HG03558 (cell line): ENCODE measurements at regions not wholly inside any gene's neighbourhood (a gene's known extent, or its start where the extent isn't known, plus 50 kb on each side); places are given as distances from the start of the nearest gene placed in this dataset.
"Not testable (repeated sequence)": the region's sequence is repeated elsewhere in the genome, so short reads cannot be mapped to it uniquely, and the experiment has no call there.

Experiments
- ATAC-seq: cut with Tn5 transposase; IDR thresholded peaks from one replicate; pipeline ENCODE4 v1.9.1; 2021; ENCODE audit warnings: moderate number of reproducible peaks; ENCODE audit not compliant: unreplicated experiment; ENCODE audit errors: extremely low read depth

DNA sequence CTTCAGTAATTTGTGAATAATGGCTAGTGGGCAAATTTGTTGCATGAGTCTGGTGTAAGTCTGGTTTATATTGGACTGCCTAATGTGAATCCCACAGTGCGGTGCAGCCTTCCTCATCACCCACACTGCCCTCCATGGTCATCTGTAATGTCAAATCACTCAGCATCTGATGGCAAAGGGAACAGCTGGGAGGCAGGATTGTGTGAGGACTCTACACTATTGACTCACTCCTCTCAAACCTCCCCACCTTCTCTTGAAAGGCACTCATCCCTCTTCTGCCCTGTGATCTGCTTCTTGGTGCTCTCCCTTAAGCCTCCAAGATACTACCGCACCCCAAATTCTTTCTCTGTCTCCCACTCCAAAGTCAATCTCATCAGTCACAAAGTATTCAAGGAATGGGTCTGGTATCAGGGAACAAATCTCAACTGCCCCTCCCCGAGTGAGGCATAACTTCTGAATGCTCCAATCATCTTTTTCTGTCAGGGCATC, 146.0 kb upstream of the BEND6 start:
- no peak for ATAC-seq

- no peak for ATAC-seq
Observed at GRCh38 chr6:56807989-56808337, 146.9 kb upstream of the BEND6 start.

- ATAC-seq = no peak
Observed at GRCh38 chr6:56807326-56807988, 147.4 kb upstream of the BEND6 start.

GRCh38 chr6:56806368-56806767, 148.5 kb upstream of the BEND6 start:
- no peak for ATAC-seq

- no peak for ATAC-seq
Observed at GRCh38 chr6:56804996-56805395, 149.9 kb upstream of the BEND6 start.

- ATAC-seq = no peak
Observed at GRCh38 chr6:56803594-56803993, 151.3 kb upstream of the BEND6 start.

GRCh38 chr6:56802584-56802983, 152.3 kb upstream of the BEND6 start:
- no peak for ATAC-seq

GRCh38 chr6:56799989-56800388, 154.9 kb upstream of the BEND6 start:
- ATAC-seq = no peak

DNA sequence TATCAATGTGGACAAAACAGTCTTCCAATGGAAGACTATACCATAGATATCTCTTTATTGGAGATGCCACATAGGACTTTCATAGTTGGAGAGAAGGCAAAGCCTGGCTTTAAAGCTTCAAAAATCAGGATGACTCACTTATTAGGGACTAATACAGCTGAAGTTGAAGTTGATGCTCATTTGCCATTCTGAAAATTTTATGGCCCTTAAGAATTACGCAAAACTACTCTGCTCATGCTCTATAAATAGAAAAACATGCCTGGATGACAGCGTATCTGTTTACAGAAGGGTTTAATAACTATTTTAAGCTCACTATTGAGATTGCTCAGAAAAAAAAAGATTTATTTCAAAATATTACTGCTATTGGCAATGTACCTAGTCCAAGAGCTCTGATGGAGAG, 155.5 kb upstream of the DST start:
- no peak for ATAC-seq

DNA sequence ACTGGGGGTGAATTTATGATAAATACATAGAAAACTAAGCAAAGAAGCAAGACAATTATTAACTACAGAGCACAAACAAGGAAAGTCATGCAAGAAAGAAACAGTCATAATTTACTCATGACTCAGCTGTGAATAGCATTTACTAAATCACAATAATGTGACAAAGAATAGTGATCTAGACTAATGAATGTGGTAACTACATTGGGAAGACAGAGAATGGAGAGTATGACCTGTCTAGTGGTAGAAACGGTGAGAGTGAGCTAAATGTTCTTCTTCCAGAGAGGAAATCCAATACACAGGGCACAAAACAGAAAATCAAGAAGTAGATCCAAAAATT, 153.5 kb upstream of the DST start:
- peak; percentile 41 for ATAC-seq

DNA sequence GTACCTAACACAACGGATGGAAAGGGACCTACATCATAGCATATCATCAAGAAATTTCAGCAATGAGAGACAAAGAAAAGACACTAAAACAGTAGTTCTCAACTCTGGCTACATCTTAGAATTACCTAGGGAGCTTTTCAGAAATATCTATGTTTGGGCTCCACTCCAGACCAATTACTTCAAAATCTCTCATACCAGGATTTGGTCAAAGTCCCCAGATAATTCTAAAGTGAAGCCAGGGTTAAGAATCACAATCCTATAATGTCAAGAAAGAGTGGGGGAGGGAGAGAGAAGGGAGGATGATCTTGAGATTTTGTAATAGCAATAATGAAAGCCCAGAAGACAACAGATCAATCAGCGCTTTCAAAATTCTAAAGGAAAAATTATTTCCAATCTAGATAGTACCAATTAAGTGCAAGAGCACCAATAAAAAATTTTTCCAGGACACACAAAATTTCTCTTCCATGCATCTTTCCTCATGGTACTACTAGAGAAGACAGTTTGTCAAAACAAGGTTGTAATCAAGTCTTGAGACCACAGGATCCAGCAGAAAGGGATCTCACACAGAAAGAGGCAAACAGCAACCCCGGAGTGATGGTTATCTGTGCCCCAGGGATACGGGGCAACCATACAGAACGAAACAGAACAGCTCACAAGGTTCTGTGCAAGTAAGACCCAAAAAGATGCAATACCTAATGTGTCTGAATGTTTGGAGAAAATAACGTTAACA, 152.9 kb upstream of the DST start:
- ATAC-seq = peak; percentile 4

DNA sequence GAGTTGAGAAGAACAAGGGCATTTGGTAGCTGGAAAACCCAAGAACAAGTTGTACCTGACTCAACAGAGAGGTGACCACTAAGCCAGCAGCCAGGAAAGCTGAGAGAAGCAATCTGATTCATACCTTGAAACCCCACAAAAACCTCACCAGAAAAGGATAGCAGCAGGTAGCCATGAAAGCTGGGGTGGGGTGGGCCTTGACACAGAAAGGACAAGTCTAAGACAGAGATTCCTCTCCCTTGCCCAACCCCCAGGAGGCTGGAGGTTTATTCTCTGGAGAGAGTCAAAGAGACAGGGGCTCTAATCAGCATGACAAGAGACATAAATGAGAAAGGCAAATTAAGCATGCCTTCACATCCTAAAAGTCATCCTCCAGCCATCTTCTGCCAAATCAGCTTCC, 151.7 kb upstream of the DST start:
- no peak for ATAC-seq

DNA sequence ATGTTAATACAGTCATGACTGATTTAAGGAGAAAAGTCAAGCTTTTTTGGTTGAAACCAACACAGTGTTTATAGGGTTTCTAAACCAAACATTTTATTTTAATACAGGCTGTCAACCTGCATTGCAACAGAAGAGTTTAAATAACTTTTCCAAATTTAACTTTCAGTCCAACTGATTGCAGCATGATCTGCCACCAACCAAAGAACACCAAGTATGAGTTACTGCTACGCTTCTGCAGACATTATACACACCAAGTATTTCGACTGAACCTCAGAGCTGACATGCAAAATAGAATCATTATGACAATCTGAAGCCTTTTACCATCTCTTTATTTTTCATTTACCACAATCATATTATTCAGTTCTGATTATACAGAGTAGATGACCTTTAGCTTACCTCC, 151.2 kb upstream of the DST start:
- no peak for ATAC-seq

DNA sequence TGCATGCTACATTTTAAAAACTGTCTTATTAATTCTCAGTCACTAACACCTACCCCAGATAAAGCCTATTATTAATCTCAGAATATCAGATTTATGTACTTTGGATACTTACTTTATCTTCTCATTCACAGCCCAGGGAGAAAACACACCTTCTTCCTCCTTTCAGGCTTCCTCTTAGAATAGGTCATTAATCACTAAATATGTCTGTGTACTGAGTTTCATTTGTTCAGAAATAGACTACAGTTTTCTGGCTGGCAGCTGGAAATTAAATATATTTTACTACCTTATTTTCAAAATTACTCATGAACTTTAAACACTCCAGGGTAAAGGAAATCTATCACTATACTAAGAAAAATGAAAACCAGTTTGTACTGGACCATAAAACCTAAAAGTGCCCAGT, 147.7 kb upstream of the DST start:
- no peak for ATAC-seq

- ATAC-seq = no peak
Observed at GRCh38 chr6:56789879-56790278, 147.2 kb upstream of the DST start.

DNA sequence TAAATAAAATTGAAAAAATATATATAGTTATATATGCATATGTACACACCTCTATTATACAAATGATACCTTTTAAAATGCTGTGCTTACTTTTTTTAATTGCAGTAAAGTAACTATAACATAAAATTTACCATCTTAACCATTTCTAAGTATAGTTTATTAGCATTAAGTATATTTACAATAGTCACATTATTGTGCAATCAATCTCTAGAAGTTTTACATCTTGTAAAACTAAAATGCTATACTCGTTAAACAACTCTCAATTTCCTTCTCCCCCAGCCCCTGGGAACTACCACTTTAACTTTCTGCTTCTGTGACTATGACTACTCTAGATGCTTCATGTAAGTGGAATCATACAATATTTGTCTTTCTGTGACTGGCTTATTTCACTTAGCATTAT, 146.7 kb upstream of the DST start:
- no peak for ATAC-seq

DNA sequence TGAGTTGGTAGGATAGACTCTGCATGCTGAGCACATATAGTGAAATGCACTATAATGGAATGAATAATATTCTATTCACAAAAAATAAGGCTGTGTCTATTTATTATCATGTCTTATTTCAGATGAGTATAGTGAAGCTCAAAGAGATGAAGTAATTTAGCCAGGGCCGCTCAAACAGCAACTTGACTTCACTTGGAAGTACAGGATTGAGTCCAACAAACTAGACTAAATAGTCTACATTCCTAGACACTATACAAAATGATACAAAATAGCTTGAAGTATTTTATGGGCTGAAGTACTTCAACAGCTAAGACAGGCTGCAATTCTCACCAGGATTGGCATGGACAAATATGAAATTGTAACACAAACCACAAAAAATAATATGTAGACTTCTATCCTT, 144.5 kb upstream of the DST start:
- no peak for ATAC-seq

- ATAC-seq = no peak
Observed at GRCh38 chr6:56786256-56786655, 143.6 kb upstream of the DST start.

- not testable (repeated sequence) for ATAC-seq
Observed at GRCh38 chr6:56785536-56785935, 142.8 kb upstream of the DST start.

DNA sequence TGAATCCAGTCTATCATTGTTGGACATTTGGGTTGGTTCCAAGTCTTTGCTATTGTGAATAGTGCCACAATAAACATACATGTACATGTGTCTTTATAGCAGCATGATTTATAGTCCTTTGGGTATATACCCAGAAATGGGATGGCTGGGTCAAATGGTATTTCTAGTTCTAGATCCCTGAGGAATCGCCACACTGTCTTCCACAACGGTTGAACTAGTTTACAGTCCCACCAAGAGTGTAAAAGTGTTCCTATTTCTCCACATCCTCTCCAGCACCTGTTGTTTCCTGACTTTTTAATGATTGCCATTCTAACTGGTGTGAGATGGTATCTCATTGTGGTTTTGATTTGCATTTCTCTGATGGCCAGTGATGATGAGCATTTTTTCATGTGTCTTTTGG, 137.4 kb upstream of the DST start:
- ATAC-seq = not testable (repeated sequence)

GRCh38 chr6:56778503-56778902, 135.8 kb upstream of the DST start:
- ATAC-seq = not testable (repeated sequence)

GRCh38 chr6:56775498-56776166, 132.9 kb upstream of the DST start:
- ATAC-seq = no peak
